ENCODE measurements at regions not wholly inside any gene's neighbourhood (a gene's known extent, or its start where the extent isn't known, plus 50 kb on each side); places are given as distances from the start of the nearest gene placed in this dataset.
"Not testable (repeated sequence)": the region's sequence is repeated elsewhere in the genome, so short reads cannot be mapped to it uniquely, and the experiment has no call there.

- no peak for DNase-seq
Observed at GRCh38 chr7:24138343-24138742, 145.6 kb upstream of the NPY start.

GRCh38 chr7:24140001-24140400 lies 144.0 kb upstream of the NPY start:
- no peak for DNase-seq

GRCh38 chr7:24141874-24142509 lies 142.0 kb upstream of the NPY start:
- no peak for DNase-seq

GRCh38 chr7:24143547-24143946 lies 140.4 kb upstream of the NPY start:
- no peak for DNase-seq

GRCh38 chr7:24151944-24152343 lies 132.0 kb upstream of the NPY start:
- no peak for DNase-seq

- DNase-seq = no peak
Observed at GRCh38 chr7:24152356-24152755, 131.6 kb upstream of the NPY start.

GRCh38 chr7:24152877-24153472 lies 131.0 kb upstream of the NPY start:
- no peak for DNase-seq

- DNase-seq = no peak
Observed at GRCh38 chr7:24157666-24158065, 126.3 kb upstream of the NPY start.

GRCh38 chr7:24158975-24159374 lies 125.0 kb upstream of the NPY start:
- DNase-seq = no peak

GRCh38 chr7:24164401-24164800 lies 119.6 kb upstream of the NPY start:
- no peak for DNase-seq

- DNase-seq = no peak
Observed at GRCh38 chr7:24169077-24169624, 114.8 kb upstream of the NPY start.

GRCh38 chr7:24171951-24172350 lies 112.0 kb upstream of the NPY start:
- DNase-seq = not testable (repeated sequence)

- no peak for DNase-seq
Observed at GRCh38 chr7:24172856-24173255, 111.1 kb upstream of the NPY start.

GRCh38 chr7:24175603-24176002 lies 108.4 kb upstream of the NPY start:
- DNase-seq = no peak

GRCh38 chr7:24178811-24179570 lies 105.0 kb upstream of the NPY start:
- DNase-seq = no peak

GRCh38 chr7:24191362-24191761 lies 92.6 kb upstream of the NPY start:
- no peak for DNase-seq

- DNase-seq = no peak
Observed at GRCh38 chr7:24192053-24192452, 91.9 kb upstream of the NPY start.

GRCh38 chr7:24192691-24193090 lies 91.3 kb upstream of the NPY start:
- no peak for DNase-seq

GRCh38 chr7:24197852-24198251 lies 86.1 kb upstream of the NPY start:
- no peak for DNase-seq

GRCh38 chr7:24199978-24200377 lies 84.0 kb upstream of the NPY start:
- peak in 1 of 5 donors; percentile 5 for DNase-seq

- DNase-seq = no peak
Observed at GRCh38 chr7:24200407-24200966, 83.5 kb upstream of the NPY start.

- no peak for DNase-seq
Observed at GRCh38 chr7:24201226-24201625, 82.8 kb upstream of the NPY start.

- no peak for DNase-seq
Observed at GRCh38 chr7:24212073-24212472, 71.9 kb upstream of the NPY start.

GRCh38 chr7:24213311-24213710 lies 70.7 kb upstream of the NPY start:
- DNase-seq = no peak
